K562 (cell line): ENCODE measurements at regions not wholly inside any gene's neighbourhood (a gene's known extent, or its start where the extent isn't known, plus 50 kb on each side); places are given as distances from the start of the nearest gene placed in this dataset.

Experiments used
- ATAC-seq: fragments of 200-7000 bp; cut with Tn5 transposase; 3 replicates; pipeline ENCODE4 v1.9.1; 2020; ENCODE audit warnings: moderate library complexity
- BruUV-seq: library from RNA; stranded (reverse); fragments of 400-500 nt; replicated peaks from 2 replicates; lab custom pipeline; 2021; lab: Mats Ljungman, UMichigan
- CTCF ChIA-PET: fragments of 300-600 bp; formaldehyde crosslinking; extraction: SDS; loops from one replicate; lab custom pipeline; 2021; ENCODE audit warnings: low intra/inter-chr PET ratio; lab: Yijun Ruan, JAX
- POLR2A ChIA-PET: fragments of 300-600, 350-650 bp; sonication (Branson Sonifier 250); formaldehyde crosslinking; extraction: SDS; loops from one replicate; lab custom pipeline; 2021; ENCODE audit warnings: antibody characterized with exemption, inconsistent platforms; lab: Yijun Ruan, JAX
- DNase-seq, 4 experiments: peaks; one replicate each; pipeline versions ENCODE4 v3.0.0 to v3.0.0-alpha.2; 2011 to 2018; ENCODE audit warnings: low spot score in 3 of 4, mixed read lengths in 3 of 4; ENCODE audit errors: extremely low read depth in 1 of 4
- FAIRE-seq: peaks from 2 replicates; lab custom pipeline; 2011; peaks lifted over from hg19 to GRCh38; lab: Jason Lieb, UNC
- H2AFZ ChIP-seq: 2 replicates; pipeline ENCODE4 v1.6.0; 2011; ENCODE audit warnings: low read depth, low read length, control low read depth, inconsistent platforms
- H3K27ac ChIP-seq: fragments of 200-600 bp; 3 replicates; pipeline ENCODE4 v1.8.0; 2011; ENCODE audit warnings: low read depth, mild to moderate bottlenecking, control low read depth, inconsistent platforms, low read length, moderate library complexity, mixed read lengths; ENCODE audit errors: extremely low read depth
- H3K27me3 ChIP-seq, 2 experiments: fragments of 300-600 bp in 1 of 2; 2 replicates in 1 of 2; 3 replicates in 1 of 2; pipeline versions ENCODE4 v1.6.0 to v1.8.0; 2011; ENCODE audit warnings: inconsistent platforms in 2 of 2, low read length in 2 of 2, mild to moderate bottlenecking in 1 of 2, mixed read lengths in 1 of 2, moderate library complexity in 1 of 2; ENCODE audit not compliant: control insufficient read depth in 2 of 2, insufficient read depth in 2 of 2
- H3K36me3 ChIP-seq: fragments of 300-600 bp; 3 replicates; pipeline ENCODE4 v1.8.0; 2011; ENCODE audit warnings: mild to moderate bottlenecking, low read length, inconsistent platforms; ENCODE audit not compliant: control insufficient read depth, insufficient read depth
- H3K4me1 ChIP-seq, 2 experiments: fragments of 200-600 bp in 1 of 2; replicated peaks in 1 of 2; 2 replicates in 1 of 2; 3 replicates in 1 of 2; pipeline versions ENCODE4 v1.5.1 to v1.8.0; 2011; ENCODE audit warnings: inconsistent platforms in 2 of 2, low read length in 2 of 2, mild to moderate bottlenecking in 1 of 2, mixed read lengths in 1 of 2, moderate library complexity in 1 of 2; ENCODE audit not compliant: control insufficient read depth in 2 of 2, insufficient read depth in 2 of 2
- H3K4me2 ChIP-seq: 2 replicates; pipeline ENCODE4 v1.6.1; 2011; ENCODE audit warnings: low read length, control low read depth, inconsistent platforms, mixed read lengths; ENCODE audit not compliant: insufficient read depth
- H3K4me3 ChIP-seq: fragments of 200-600 bp; sonication (generic), shearing (Covaris generic); 2 replicates; pipeline ENCODE4 v1.5.1; 2016; ENCODE audit warnings: control low read depth, inconsistent platforms
- H3K79me2 ChIP-seq: fragments of 200-600 bp; 3 replicates; pipeline ENCODE4 v1.8.0; 2011; ENCODE audit warnings: low read length, inconsistent platforms; ENCODE audit not compliant: control insufficient read depth, insufficient read depth
- H3K9ac ChIP-seq, 2 experiments: 2 replicates each; pipeline versions ENCODE4 v1.6.0 to v1.6.1; 2011; ENCODE audit warnings: low read depth in 2 of 2, low read length in 2 of 2, control low read depth in 1 of 2, inconsistent platforms in 1 of 2, mild to moderate bottlenecking in 1 of 2, mixed read lengths in 1 of 2; ENCODE audit not compliant: insufficient read depth in 1 of 2
- H3K9me1 ChIP-seq: one replicate; pipeline ENCODE4 v1.6.0; 2011; ENCODE audit warnings: inconsistent platforms, mild to moderate bottlenecking, low read length, moderate library complexity; ENCODE audit not compliant: control insufficient read depth, insufficient read depth
- H3K9me3 ChIP-seq: replicated peaks from 2 replicates; pipeline ENCODE4 v1.5.1; 2011; ENCODE audit warnings: low read depth, low read length, inconsistent platforms; ENCODE audit not compliant: control insufficient read depth, insufficient read depth
- H4K20me1 ChIP-seq: replicated peaks from 2 replicates; pipeline ENCODE4 v1.6.1; 2011; ENCODE audit warnings: low read length, inconsistent platforms, mixed read lengths; ENCODE audit not compliant: control insufficient read depth, insufficient read depth
- DNMT1 ChIP-seq: fragments of 450-650 bp; IDR thresholded peaks from 2 replicates; pipeline ENCODE4 v1.6.1; 2016; ENCODE audit warnings: antibody characterized with exemption, mild to moderate bottlenecking
- ELF1 ChIP-seq: fragments of 200-800 bp; sonication (Bioruptor generic); IDR thresholded peaks from 2 replicates; pipeline ENCODE4 v1.6.1; 2016; ENCODE audit warnings: missing genetic modification characterization, missing compliant biosample characterization
- GABPB1 ChIP-seq: sonication (generic); formaldehyde crosslinking; IDR thresholded peaks from 2 replicates; pipeline ENCODE4 v1.8.0; 2022; ENCODE audit warnings: mild to moderate bottlenecking, missing genetic modification reagents
- HDAC6 ChIP-seq: IDR thresholded peaks from 2 replicates; pipeline ENCODE4 v1.6.1; 2012; ENCODE audit warnings: low read depth, mild to moderate bottlenecking, control low read depth, inconsistent platforms, low read length, moderate library complexity
- MYBL2 ChIP-seq, 2 experiments: fragments of 450-650 bp in 1 of 2; sonication (generic) in 1 of 2; formaldehyde crosslinking in 1 of 2; IDR thresholded peaks; 2 replicates each; pipeline versions ENCODE4 v1.6.1 to v1.8.1; 2017 to 2022; ENCODE audit warnings: borderline replicate concordance in 1 of 2, inconsistent platforms in 1 of 2, low read depth in 1 of 2, mild to moderate bottlenecking in 1 of 2, missing genetic modification reagents in 1 of 2, moderate library complexity in 1 of 2
- PHB ChIP-seq: fragments of 250-450 bp; sonication (Bioruptor Pico); IDR thresholded peaks from 2 replicates; pipeline ENCODE4 v1.5.0; 2021
- SLC30A9 ChIP-seq: fragments of 250-450 bp; sonication (Bioruptor Pico); IDR thresholded peaks from 2 replicates; pipeline ENCODE4 v1.8.0; 2022; ENCODE audit warnings: mild to moderate bottlenecking, moderate library complexity
- SREBF1 ChIP-seq: fragments of 150-350 bp; IDR thresholded peaks from 2 replicates; pipeline ENCODE4 v1.6.1; 2014; ENCODE audit warnings: antibody characterized with exemption, low read depth, low read length, borderline replicate concordance
- SRSF1 ChIP-seq: fragments of 200-400 bp; formaldehyde crosslinking; IDR thresholded peaks from 2 replicates; pipeline ENCODE4 v1.6.1; 2017; ENCODE audit warnings: mild to moderate bottlenecking, low read depth, low read length, moderate library complexity
- THRAP3 ChIP-seq: fragments of 450-650 bp; IDR thresholded peaks from 2 replicates; pipeline ENCODE4 v1.6.1; 2016; ENCODE audit warnings: mild to moderate bottlenecking, inconsistent platforms, borderline replicate concordance
- ZEB2 ChIP-seq: fragments of 450-650 bp; IDR thresholded peaks from 2 replicates; pipeline ENCODE4 v1.6.1; 2016
- ZKSCAN8 ChIP-seq: fragments of 200-800 bp; sonication (Bioruptor generic); IDR thresholded peaks from 2 replicates; pipeline ENCODE4 v1.6.1; 2016; ENCODE audit warnings: missing genetic modification characterization, missing compliant biosample characterization
- ZNF140 ChIP-seq: fragments of 250-450 bp; sonication (Bioruptor Pico); IDR thresholded peaks from 2 replicates; pipeline ENCODE4 v1.8.0; 2021; ENCODE audit warnings: moderate library complexity, mild to moderate bottlenecking, inconsistent platforms
- ZNF277 ChIP-seq: fragments of 250-450 bp; sonication (Bioruptor Pico); IDR thresholded peaks from 2 replicates; pipeline ENCODE4 v1.8.0; 2022; ENCODE audit warnings: inconsistent platforms, mild to moderate bottlenecking, moderate library complexity, borderline replicate concordance
- WGBS: fragments of 100-300 bp; shearing (Covaris generic); methylation state at CpG from one replicate; pipeline ENCODE4 v1.1.6; 2016; ENCODE audit warnings: low coverage, mixed read lengths; ENCODE audit not compliant: insufficient coverage; ENCODE audit errors: missing lambda C conversion rate; 5-methylcytosine and 5-hydroxymethylcytosine counted together
- in situ Hi-C: fragments of 300-500 bp; cut with MboI; formaldehyde crosslinking; loops from 4 replicates; pipeline ENCODE4 v1.15.0; 2018; ENCODE audit warnings: inconsistent platforms, mixed read lengths
- intact Hi-C: fragments of 100-400 bp; cut with micrococcal nuclease; formaldehyde crosslinking; loops from 2 replicates; pipeline ENCODE4 v1.14.2; 2022
- TF ChIP-seq, protein P1 (sequence below): fragments of 450-650 bp; IDR thresholded peaks from 2 replicates; pipeline ENCODE4 v1.6.1; 2017; ENCODE audit warnings: antibody characterized with exemption
- TF ChIP-seq, protein P2 (sequence below): sonication (generic); formaldehyde crosslinking; IDR thresholded peaks from 2 replicates; pipeline ENCODE4 v1.8.1; 2023; ENCODE audit warnings: mild to moderate bottlenecking, missing genetic modification reagents

DNA sequence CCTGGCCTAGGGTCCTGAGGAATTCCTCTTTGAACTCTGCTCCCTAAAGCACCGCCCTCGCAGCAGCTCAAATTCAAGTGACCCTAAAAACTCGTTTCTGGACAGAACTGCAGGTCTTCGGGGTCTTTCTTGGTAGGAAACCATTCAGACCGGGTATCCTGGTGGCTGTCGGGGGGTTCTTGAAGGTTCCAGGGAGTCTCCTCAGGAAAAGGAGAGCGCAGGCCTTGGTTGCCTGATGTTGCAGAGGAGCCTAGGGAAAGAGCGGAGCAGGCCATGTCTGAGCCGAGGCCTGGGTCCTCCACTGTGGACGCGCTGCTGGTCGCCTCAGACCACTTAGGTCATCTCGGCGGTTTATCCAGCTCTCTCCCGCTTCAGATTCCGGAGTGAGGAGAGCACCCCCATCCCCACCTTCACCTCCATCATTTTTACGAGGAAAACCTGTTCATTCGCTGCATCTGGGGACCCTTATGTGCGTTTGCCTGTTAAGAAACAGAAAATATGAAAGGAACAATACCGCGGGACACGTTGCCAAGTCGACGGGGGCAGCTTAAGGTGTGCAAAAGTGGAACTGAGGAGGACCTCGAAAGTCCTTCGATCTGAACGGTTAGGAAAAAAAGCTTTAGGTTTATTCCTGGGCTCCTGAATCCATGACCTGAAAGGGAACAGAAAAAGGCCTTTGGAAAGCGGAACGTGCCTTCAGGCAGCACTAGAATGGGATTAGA, 299.4 kb downstream of the PARP8 start (continued):
- TF ChIP-seq GABPB1 (CRISPR knock-in tag) = no peak
- no peak for TF ChIP-seq ZEB2
- TF ChIP-seq SREBF1 = no peak

GRCh38 chr5:50967009-50967562, 300.6 kb downstream of the PARP8 start:
- Histone ChIP-seq H3K27me3 (peaks cover 6 to 18% of the 10 kb centered on the region in 2 experiments; a peak in 3 of 5 replicates), H3K79me2 (no peaks in the 10 kb centered on the region), H3K4me2 (no peak overlapping the region), H3K9me1 (no peaks in the 10 kb centered on the region), H3K4me1 (peaks cover 0 to 8% of the 10 kb centered on the region in 2 experiments; a peak in 1 of 5 replicates), H4K20me1 (no peaks in the 10 kb centered on the region), H3K27ac (no peak overlapping the region), H3K9ac (no peak overlapping the region), H2AFZ (no peak overlapping the region), H3K36me3 (no peaks in the 10 kb centered on the region), H3K4me3 (no peak overlapping the region), H3K9me3 (no peaks in the 10 kb centered on the region)
- no peak for DNase-seq
- no TSS peak for BruUV-seq
- POLR2A ChIA-PET = no interaction called here
- CTCF ChIA-PET = no interaction called here
- FAIRE-seq = no peak
- no peak for ATAC-seq
- 9% methylated on average over 12 of the region's 12 CpGs for WGBS
- in situ Hi-C loops = loop anchor here (25.0 kb wide), 1 partner anchor 1045 kb away; no protein-coding TSS in a partner anchor
- intact Hi-C loops = no loop called here
- TF ChIP-seq, protein P1, sequence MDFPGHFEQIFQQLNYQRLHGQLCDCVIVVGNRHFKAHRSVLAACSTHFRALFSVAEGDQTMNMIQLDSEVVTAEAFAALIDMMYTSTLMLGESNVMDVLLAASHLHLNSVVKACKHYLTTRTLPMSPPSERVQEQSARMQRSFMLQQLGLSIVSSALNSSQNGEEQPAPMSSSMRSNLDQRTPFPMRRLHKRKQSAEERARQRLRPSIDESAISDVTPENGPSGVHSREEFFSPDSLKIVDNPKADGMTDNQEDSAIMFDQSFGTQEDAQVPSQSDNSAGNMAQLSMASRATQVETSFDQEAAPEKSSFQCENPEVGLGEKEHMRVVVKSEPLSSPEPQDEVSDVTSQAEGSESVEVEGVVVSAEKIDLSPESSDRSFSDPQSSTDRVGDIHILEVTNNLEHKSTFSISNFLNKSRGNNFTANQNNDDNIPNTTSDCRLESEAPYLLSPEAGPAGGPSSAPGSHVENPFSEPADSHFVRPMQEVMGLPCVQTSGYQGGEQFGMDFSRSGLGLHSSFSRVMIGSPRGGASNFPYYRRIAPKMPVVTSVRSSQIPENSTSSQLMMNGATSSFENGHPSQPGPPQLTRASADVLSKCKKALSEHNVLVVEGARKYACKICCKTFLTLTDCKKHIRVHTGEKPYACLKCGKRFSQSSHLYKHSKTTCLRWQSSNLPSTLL = no peak
- TF ChIP-seq, protein P2, sequence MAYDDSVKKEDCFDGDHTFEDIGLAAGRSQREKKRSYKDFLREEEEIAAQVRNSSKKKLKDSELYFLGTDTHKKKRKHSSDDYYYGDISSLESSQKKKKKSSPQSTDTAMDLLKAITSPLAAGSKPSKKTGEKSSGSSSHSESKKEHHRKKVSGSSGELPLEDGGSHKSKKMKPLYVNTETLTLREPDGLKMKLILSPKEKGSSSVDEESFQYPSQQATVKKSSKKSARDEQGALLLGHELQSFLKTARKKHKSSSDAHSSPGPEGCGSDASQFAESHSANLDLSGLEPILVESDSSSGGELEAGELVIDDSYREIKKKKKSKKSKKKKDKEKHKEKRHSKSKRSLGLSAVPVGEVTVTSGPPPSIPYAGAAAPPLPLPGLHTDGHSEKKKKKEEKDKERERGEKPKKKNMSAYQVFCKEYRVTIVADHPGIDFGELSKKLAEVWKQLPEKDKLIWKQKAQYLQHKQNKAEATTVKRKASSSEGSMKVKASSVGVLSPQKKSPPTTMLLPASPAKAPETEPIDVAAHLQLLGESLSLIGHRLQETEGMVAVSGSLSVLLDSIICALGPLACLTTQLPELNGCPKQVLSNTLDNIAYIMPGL (CRISPR knock-in tag) = no peak
- no peak for TF ChIP-seq ZKSCAN8 (CRISPR knock-in tag)
- no peak for TF ChIP-seq ZNF277 (CRISPR knock-in tag)
- TF ChIP-seq SRSF1 = no peak
- no peak for TF ChIP-seq MYBL2 (IDR thresholded peaks at IDR 0.05; ENCODE audit: low read depth)
- no peak for TF ChIP-seq MYBL2 (CRISPR knock-in tag; IDR thresholded peaks at IDR 0.05; ENCODE audit: borderline replicate concordance)
- TF ChIP-seq THRAP3 = no peak
- TF ChIP-seq SLC30A9 = no peak
- TF ChIP-seq DNMT1 = no peak
- no peak for TF ChIP-seq HDAC6
- no peak for TF ChIP-seq ELF1 (tag)
- TF ChIP-seq ZNF140 (CRISPR knock-in tag) = no peak
- no peak for TF ChIP-seq PHB (CRISPR knock-in tag)
